Spleen (tissue), 11 donors: ENCODE measurements at regions not wholly inside any gene's neighbourhood (a gene's known extent, or its start where the extent isn't known, plus 50 kb on each side); places are given as distances from the start of the nearest gene placed in this dataset.

Source experiments
- DNase-seq: peaks from one replicate; pipeline ENCODE4 v3.0.0-alpha.2; 2020
- H3K27ac ChIP-seq, 8 donors: fragments of 200-600 bp; sonication (generic) in 7 of 8; 1 replicate in 4 of 8; 2 replicates in 4 of 8; pipeline versions ENCODE4 v1.5.0 to v1.8.0; 2016 to 2021; ENCODE audit warnings: inconsistent platforms in 4 of 8, mild to moderate bottlenecking in 4 of 8, moderate library complexity in 1 of 8
- H3K27me3 ChIP-seq, 7 donors: fragments of 200-600 bp; sonication (generic) in 6 of 7; replicated peaks in 1 of 7; 1 replicate in 4 of 7; 2 replicates in 3 of 7; pipeline versions ENCODE4 v1.5.0 to v1.8.0; 2016 to 2021; ENCODE audit warnings: inconsistent platforms in 3 of 7, mild to moderate bottlenecking in 1 of 7
- H3K36me3 ChIP-seq, 6 donors: fragments of 200-600 bp; sonication (generic) in 5 of 6; 1 replicate in 4 of 6; 2 replicates in 2 of 6; pipeline versions ENCODE4 v1.5.0 to v1.8.0; 2016 to 2021; ENCODE audit warnings: inconsistent platforms in 2 of 6
- H3K4me1 ChIP-seq, 6 donors: fragments of 200-600 bp; sonication (generic) in 5 of 6; 1 replicate in 3 of 6; 2 replicates in 3 of 6; pipeline versions ENCODE4 v1.5.0 to v1.8.0; 2016 to 2021; ENCODE audit warnings: inconsistent platforms in 3 of 6
- H3K4me3 ChIP-seq, 8 donors: fragments of 200-600 bp; sonication (generic) in 7 of 8; 1 replicate in 4 of 8; 2 replicates in 4 of 8; pipeline versions ENCODE4 v1.5.0 to v1.8.0; 2016 to 2021; ENCODE audit warnings: inconsistent platforms in 4 of 8, mild to moderate bottlenecking in 4 of 8, moderate library complexity in 2 of 8
- H3K9me3 ChIP-seq, 8 donors: fragments of 200-600 bp; sonication (generic) in 7 of 8; 1 replicate in 4 of 8; 2 replicates in 4 of 8; pipeline versions ENCODE4 v1.5.0 to v1.8.0; 2016 to 2021; ENCODE audit warnings: inconsistent platforms in 4 of 8
- CTCF ChIP-seq, 11 experiments: fragments of 200-600 bp in 7 of 11; fragments of 450-650 bp in 4 of 11; sonication (generic) in 4 of 11; IDR thresholded peaks in 8 of 11; conservative IDR thresholded peaks in 3 of 11; 1 replicate in 7 of 11; 2 replicates in 4 of 11; pipeline versions ENCODE4 v1.4.0 to v1.8.0; 2016 to 2021; ENCODE audit warnings: antibody characterized with exemption in 11 of 11, inconsistent platforms in 4 of 11, mild to moderate bottlenecking in 1 of 11
- POLR2A ChIP-seq, 3 donors: fragments of 450-650 bp; IDR thresholded peaks; one replicate each; pipeline ENCODE4 v1.5.1; 2017; ENCODE audit warnings: antibody characterized with exemption in 3 of 3, mild to moderate bottlenecking in 1 of 3
- POLR2AphosphoS5 ChIP-seq, 3 donors: sonication (generic); formaldehyde crosslinking; IDR thresholded peaks; one replicate each; pipeline ENCODE4 v1.5.1; 2017; ENCODE audit warnings: antibody characterized with exemption in 3 of 3
- WGBS, 5 donors: extraction: QIAGEN DNeasy Blood & Tissue Kit in 3 of 5; methylation state at CpG; one replicate each; pipeline versions ENCODE4 v1.1.5 to v1.1.7; 2013 to 2018; 5-methylcytosine and 5-hydroxymethylcytosine counted together
- intact Hi-C: fragments of 100-400 bp; cut with DNase I; formaldehyde crosslinking; loops from one replicate; pipeline ENCODE4 v1.15.0; 2023; ENCODE audit warnings: low total_unique reads
- donor health status: healthy with polysubstance abuse.
- donor health status: DM: no; HTN: no; CAD: no; lungs with moderate emphysema.
- donor health status: DM: no; HTN: no; CAD: no.
- donor health status: Bipolar disorder and iron deficiency.
- donor health status: healthy.
- donor health status: DM: no; HTN: no; CAD: no.
- donor health status: DM: yes; HTN: yes; CAD: no.

GRCh38 chr18:28363124-28363523 lies 186.2 kb upstream of the CDH2 start:
- no peak overlapping the region for H3K4me3 ChIP-seq
- H3K4me1 ChIP-seq = no peaks in the 10 kb centered on the region
- 81 to 88% (median 84%) methylated on average over 8 of the region's 8 CpGs for WGBS, 5 donors
- no peaks in the 10 kb centered on the region for H3K27me3 ChIP-seq
- intact Hi-C loops = no loop called here
- H3K27ac ChIP-seq = no peak overlapping the region
- H3K36me3 ChIP-seq = no peaks in the 10 kb centered on the region
- TF ChIP-seq CTCF (IDR thresholded peaks at IDR 0.05 in 8 of 11, conservative IDR thresholded peaks at IDR 0.05 in 3 of 11) = no peak
- TF ChIP-seq POLR2A (IDR thresholded peaks at IDR 0.05) = no peak
- no peak for TF ChIP-seq POLR2AphosphoS5 (IDR thresholded peaks at IDR 0.05)
- DNase-seq = no peak
- H3K9me3 ChIP-seq = peaks cover 0 to 8% (median 0%) of the 10 kb centered on the region in 8 donors

GRCh38 chr18:28359176-28359575 lies 182.2 kb upstream of the CDH2 start:
- H3K9me3 ChIP-seq = peaks cover 0 to 8% (median 0%) of the 10 kb centered on the region in 8 donors
- 79 to 91% (median 84%) methylated on average over 4 of the region's 4 CpGs for WGBS, 5 donors
- TF ChIP-seq CTCF (IDR thresholded peaks at IDR 0.05 in 8 of 11, conservative IDR thresholded peaks at IDR 0.05 in 3 of 11) = no peak
- TF ChIP-seq POLR2AphosphoS5 (IDR thresholded peaks at IDR 0.05) = no peak
- no peak for TF ChIP-seq POLR2A (IDR thresholded peaks at IDR 0.05)
- intact Hi-C loops = no loop called here
- DNase-seq = no peak
- no peak overlapping the region for H3K4me3 ChIP-seq
- H3K36me3 ChIP-seq = no peaks in the 10 kb centered on the region
- H3K4me1 ChIP-seq = no peaks in the 10 kb centered on the region
- H3K27ac ChIP-seq = no peak overlapping the region
- no peaks in the 10 kb centered on the region for H3K27me3 ChIP-seq

- Histone ChIP-seq H3K27me3 (no peaks in the 10 kb centered on the region), H3K27ac (no peak overlapping the region), H3K4me3 (no peak overlapping the region), H3K36me3 (no peaks in the 10 kb centered on the region), H3K4me1 (no peaks in the 10 kb centered on the region), H3K9me3 (peaks cover 0 to 8% (median 0%) of the 10 kb centered on the region in 8 donors)
- intact Hi-C loops = no loop called here
- DNase-seq = no peak
- 73 to 80% (median 77%) methylated on average over 6 of the region's 6 CpGs for WGBS, 5 donors
- no peak for TF ChIP-seq CTCF (IDR thresholded peaks at IDR 0.05 in 8 of 11, conservative IDR thresholded peaks at IDR 0.05 in 3 of 11)
- no peak for TF ChIP-seq POLR2A (IDR thresholded peaks at IDR 0.05)
- TF ChIP-seq POLR2AphosphoS5 (IDR thresholded peaks at IDR 0.05) = no peak
Measured at GRCh38 chr18:28357766-28358401, 181.0 kb upstream of the CDH2 start.

DNA sequence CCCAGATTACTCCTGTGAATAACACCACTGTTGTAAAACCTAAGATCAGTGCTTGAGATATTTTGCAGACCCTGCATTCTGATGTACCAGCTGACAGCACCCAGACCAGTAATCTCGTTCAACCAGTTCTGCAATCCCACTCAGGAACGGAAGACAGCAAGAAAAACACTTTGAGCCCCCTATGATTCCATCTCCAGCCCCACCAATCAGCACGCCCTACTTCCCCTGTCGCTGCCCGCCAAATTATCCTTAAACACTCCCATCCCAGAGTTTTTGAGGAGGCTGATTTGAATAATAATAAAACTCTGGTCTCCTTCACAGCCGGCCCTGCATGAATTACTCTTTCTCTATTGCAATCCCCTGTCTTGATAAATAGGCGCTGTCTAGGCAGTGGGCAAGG lies 173.9 kb upstream of the CDH2 start:
- intact Hi-C loops = no loop called here
- no peaks in the 10 kb centered on the region for H3K27me3 ChIP-seq
- TF ChIP-seq POLR2A (IDR thresholded peaks at IDR 0.05) (no peak), CTCF (IDR thresholded peaks at IDR 0.05 in 8 of 11, conservative IDR thresholded peaks at IDR 0.05 in 3 of 11) (no peak), POLR2AphosphoS5 (IDR thresholded peaks at IDR 0.05) (no peak)
- H3K9me3 ChIP-seq = peaks cover 0 to 11% (median 0%) of the 10 kb centered on the region in 8 donors
- H3K4me1 ChIP-seq = no peaks in the 10 kb centered on the region
- no peak overlapping the region for H3K27ac ChIP-seq
- no peak for DNase-seq
- 75 to 84% (median 81%) methylated on average over 7 of the region's 7 CpGs for WGBS, 5 donors
- no peaks in the 10 kb centered on the region for H3K36me3 ChIP-seq
- H3K4me3 ChIP-seq = no peak overlapping the region
